HepG2 (cell line): ENCODE measurements at regions not wholly inside any gene's neighbourhood (a gene's known extent, or its start where the extent isn't known, plus 50 kb on each side); places are given as distances from the start of the nearest gene placed in this dataset.

Experiments used
- EP300 ChIP-seq, 3 experiments: sonication (generic) in 1 of 3; formaldehyde crosslinking in 1 of 3; IDR thresholded peaks; 2 replicates each; pipeline versions ENCODE4 v1.5.1 to v1.6.1; 2011 to 2020; ENCODE audit warnings: low read depth in 2 of 3, low read length in 2 of 3, borderline replicate concordance in 1 of 3, improper control_type of control experiment in 1 of 3, mild to moderate bottlenecking in 1 of 3, missing genetic modification reagents in 1 of 3, moderate library complexity in 1 of 3
- JUND ChIP-seq: sonication (generic); formaldehyde crosslinking; IDR thresholded peaks from 2 replicates; pipeline ENCODE4 v1.8.0; 2022; ENCODE audit warnings: mild to moderate bottlenecking, missing genetic modification reagents
- MEIS1 ChIP-seq: sonication (generic); formaldehyde crosslinking; IDR thresholded peaks from 2 replicates; pipeline ENCODE4 v1.9.0; 2021; ENCODE audit warnings: mild to moderate bottlenecking, missing genetic modification reagents, moderate library complexity, borderline replicate concordance
- MXD3 ChIP-seq: IDR thresholded peaks from 2 replicates; pipeline ENCODE4 v1.6.1; 2016; ENCODE audit warnings: mild to moderate bottlenecking, missing biosample characterization, missing genetic modification reagents
- TBL1XR1 ChIP-seq: fragments of 150-350 bp; IDR thresholded peaks from 2 replicates; pipeline ENCODE4 v1.6.1; 2014; ENCODE audit warnings: borderline replicate concordance, low read length; ENCODE audit not compliant: partially characterized antibody
- TF ChIP-seq, protein P1 (sequence below): fragments of 450-650 bp; IDR thresholded peaks from 2 replicates; pipeline ENCODE4 v1.6.1; 2017

DNA sequence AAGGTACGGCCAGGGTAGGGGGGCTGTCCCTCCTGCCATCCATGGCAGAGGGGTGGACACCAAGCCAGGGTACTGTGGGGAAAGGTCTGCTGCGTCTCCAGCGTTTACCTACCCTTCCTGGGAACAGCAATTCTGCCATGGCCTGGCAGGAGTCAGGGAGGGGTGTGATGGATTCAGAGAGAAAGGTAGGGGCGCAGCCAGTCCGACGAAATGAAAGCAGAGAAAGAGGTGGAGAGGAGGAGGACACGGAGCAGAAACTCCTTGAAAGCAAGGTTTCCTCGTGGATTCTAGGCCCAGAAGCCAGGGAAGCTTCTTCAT, 182.9 kb downstream of the ZFP36L2 start:
- TF ChIP-seq, protein P1, sequence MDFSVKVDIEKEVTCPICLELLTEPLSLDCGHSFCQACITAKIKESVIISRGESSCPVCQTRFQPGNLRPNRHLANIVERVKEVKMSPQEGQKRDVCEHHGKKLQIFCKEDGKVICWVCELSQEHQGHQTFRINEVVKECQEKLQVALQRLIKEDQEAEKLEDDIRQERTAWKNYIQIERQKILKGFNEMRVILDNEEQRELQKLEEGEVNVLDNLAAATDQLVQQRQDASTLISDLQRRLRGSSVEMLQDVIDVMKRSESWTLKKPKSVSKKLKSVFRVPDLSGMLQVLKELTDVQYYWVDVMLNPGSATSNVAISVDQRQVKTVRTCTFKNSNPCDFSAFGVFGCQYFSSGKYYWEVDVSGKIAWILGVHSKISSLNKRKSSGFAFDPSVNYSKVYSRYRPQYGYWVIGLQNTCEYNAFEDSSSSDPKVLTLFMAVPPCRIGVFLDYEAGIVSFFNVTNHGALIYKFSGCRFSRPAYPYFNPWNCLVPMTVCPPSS: no peak
- TF ChIP-seq EP300 (IDR thresholded peaks at IDR 0.05; ENCODE audit: low read depth in 2 of 2, low read length in 2 of 2) (no peak), EP300 (CRISPR knock-in tag; IDR thresholded peaks at IDR 0.05; ENCODE audit: borderline replicate concordance) (no peak), MXD3 (no peak), JUND (CRISPR knock-in tag) (no peak), TBL1XR1 (no peak), MEIS1 (CRISPR knock-in tag) (no peak)
